ENCODE measurements at regions not wholly inside any gene's neighbourhood (a gene's known extent, or its start where the extent isn't known, plus 50 kb on each side); places are given as distances from the start of the nearest gene placed in this dataset.

DNA sequence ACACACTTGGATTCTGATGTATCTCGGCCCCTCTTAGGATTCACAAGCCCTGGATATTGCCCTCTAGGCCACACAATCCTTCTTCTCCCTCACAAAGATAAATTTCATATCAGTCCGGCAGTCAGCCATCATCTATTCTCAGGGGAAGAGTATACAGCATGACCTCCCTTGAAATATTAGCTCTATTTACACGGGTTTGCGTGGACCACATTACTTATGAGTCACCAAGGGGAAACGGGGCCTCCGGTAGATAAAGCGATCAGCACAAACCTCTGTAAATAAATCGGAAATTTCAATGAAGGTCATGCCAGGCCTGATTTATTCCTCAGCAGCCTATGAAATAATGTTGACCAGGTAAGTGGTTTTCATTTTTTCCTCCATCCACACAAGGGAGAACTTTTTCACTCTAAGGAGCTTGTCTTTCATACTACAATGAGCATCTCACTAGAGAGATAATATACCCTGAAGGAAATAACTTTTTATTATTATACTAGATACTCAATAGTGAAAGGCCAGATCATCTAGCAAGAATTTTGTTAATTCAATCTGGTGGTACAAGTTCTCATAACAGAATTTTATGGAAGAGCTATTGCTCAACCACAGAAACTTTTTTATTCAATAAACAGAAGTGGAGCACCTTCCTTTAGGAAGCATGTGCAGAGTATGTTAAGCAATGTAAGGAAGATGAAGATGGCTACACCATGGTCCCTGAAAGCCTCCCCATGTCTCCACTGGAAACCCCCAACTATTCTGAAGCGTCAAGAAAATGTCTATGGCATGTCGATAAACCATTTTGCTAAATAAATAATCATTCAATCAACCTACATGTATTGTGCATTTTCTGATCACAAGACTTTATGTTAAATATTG lies 125.2 kb upstream of the PIK3C3 start:
- no peak for DNase-seq

GRCh38 chr18:41828137-41828536 lies 126.9 kb upstream of the PIK3C3 start:
- DNase-seq = no peak

- no peak for DNase-seq
Measured at GRCh38 chr18:41820784-41821183, 134.2 kb upstream of the PIK3C3 start.

DNA sequence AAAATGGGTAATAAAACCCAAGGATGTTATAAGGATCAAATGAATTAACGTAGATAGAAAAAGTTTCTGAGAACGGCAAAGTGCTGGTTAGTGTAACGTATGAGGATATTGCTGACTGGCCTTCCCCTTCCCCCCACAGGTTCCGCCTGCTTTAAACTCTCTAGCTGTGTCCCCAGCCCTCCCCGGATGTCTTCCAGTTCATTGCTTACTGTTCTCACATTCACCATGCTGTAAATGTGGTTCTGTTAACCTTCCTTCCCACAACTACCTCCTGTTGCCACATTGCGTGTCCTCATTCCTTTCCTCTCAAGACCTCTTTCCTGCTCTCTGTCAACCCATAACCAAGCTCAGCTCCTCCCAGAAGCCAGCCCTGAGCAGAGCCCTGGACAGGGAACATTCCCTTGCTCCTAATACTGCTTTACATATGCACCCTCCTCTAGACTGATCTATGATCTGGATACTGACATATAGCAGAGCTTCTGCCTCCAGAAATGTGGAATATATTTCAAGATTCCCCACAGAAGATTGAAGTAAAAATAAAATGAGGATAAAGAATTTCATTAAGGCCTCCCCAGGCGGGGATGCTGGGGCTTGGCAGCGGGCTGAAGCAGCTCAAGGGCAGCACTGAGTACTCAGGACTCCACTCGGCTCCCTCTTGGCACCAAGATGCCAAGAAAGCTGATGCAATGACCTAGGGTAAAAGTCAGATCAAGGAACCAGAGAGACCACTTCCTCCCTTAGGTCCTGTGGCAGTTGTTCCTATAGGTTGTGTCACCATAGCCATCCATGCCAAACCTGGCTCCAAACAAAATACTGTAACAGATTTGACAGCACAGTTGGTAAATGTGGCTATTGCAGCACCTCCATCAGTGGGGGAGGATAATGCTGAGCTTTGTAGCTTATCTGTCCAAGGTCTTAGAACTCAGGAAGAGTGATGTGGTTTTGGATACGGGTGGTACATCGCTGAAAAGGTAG lies 136.4 kb upstream of the PIK3C3 start:
- no peak for DNase-seq

GRCh38 chr18:41814651-41815050 lies 140.4 kb upstream of the PIK3C3 start:
- DNase-seq = no peak

GRCh38 chr18:41809652-41810051 lies 145.4 kb upstream of the PIK3C3 start:
- no peak for DNase-seq

DNA sequence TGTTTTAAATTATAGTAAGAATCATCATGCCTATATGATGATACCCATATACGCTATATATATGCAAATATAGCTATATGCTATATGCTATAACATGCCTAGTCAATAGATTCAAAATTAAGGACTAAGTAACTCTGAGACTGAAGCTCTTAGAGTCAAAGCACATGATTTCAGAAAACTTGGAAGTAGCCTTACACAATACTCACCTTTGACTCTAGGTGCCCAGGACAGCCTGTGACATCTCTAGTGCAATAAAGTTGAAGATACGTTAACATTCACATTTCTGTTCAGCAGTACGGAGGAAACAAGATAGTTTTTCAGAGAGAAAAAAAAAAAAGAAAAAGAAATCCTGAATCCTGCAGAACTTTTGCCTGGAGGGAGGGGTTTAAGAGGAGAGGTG lies 149.7 kb upstream of the PIK3C3 start:
- no peak for DNase-seq

GRCh38 chr18:41798879-41799278 lies 156.2 kb upstream of the PIK3C3 start:
- DNase-seq = no peak

DNA sequence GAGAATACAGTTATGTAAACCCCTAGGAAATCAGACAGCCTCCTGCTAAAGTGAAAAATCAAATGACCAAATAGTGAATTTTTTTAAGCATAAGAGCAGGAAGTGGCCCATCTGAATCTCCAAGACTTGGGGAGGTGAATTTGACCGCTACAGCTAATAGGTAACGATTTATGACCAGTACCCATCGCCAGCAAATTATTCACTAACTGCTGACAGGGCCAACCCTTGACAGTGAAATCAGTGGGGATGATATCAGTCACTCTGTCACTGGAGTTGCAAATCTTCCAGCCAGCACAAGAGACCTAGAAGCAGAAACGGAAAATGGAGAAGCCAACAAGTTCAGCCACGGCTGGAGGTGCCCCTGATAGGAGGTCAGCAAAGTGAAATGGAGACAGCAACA lies 164.3 kb upstream of the PIK3C3 start:
- DNase-seq = no peak

DNA sequence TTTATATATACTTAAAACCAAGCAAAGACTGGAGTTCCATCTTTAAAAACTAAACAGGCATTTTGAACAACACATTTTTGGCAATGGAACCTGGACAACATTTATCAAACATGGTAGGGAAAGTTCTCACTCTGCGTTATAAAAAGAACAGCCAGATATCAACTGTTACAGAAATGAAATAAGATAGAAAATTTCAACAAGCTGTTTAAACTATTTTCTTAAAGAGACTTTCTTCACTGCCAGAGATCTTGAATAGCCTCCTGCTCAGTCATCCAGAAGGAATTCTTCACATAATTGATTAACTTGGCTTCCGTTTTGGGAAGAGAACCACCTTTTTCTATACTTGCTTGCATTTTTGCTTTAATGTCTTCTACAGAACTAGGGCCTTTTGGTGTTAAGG lies 166.0 kb upstream of the PIK3C3 start:
- DNase-seq = no peak

- DNase-seq = no peak
Measured at GRCh38 chr18:41783879-41784278, 171.2 kb upstream of the PIK3C3 start.

DNA sequence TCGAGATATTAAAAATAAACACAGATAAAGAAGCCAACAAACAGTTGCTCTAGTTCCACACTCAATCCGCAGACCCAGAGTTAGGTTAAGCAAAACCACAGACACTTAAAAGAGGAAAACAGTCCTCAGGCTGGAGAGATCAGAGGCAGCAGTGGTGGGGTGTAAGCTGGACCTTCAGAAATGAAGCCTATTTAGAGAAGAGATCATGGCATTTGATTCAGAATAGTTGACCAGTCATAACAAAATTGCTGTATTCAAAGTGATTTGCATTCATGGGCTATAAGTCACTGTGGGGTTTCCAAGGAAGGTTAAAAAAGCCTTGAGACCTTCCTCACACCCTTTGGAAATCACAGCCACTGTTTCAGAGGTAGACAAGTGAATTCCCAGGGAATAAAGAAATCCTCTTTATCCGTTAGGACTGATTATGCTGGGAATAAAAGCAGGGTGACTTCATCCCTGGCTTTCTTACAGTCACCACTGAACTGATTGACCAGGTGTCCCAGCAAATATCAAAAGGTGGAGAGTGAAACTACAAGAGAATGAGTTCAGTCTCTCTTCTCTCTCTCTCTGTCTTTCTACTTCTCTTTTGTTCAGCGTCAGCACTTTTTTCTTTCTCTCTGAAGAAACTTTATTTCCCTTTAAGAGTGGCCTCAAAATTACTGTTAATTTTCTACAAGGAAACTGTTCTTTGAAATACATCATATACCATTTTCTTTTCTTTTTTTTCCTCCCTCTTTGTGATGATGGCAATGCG lies 171.8 kb upstream of the PIK3C3 start:
- DNase-seq = no peak

GRCh38 chr18:41771973-41772372 lies 183.1 kb upstream of the PIK3C3 start:
- no peak for DNase-seq

DNA sequence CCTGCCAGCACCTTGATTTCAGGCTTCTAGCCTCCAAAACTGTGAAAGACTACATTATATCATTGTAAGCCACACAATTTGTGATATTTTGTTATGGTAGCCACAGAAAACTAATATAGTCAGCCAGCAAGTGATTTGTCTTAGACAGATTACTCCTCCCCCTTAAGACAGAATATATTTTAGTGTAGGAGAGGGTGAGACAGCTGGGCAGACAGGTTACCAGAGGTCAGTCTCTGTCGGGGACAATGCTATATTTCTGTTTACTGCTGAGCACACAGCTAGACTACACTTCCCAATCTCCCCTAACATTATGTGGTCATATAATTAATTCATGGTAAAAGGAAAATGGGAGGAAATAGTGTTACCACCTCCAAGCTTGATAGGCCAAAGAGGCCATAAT lies 185.8 kb upstream of the PIK3C3 start:
- no peak for DNase-seq

GRCh38 chr18:41768467-41768866 lies 186.6 kb upstream of the PIK3C3 start:
- no peak for DNase-seq

- DNase-seq = no peak
Measured at GRCh38 chr18:41767960-41768359, 187.1 kb upstream of the PIK3C3 start.

- DNase-seq = no peak
Measured at GRCh38 chr18:41765460-41765859, 189.6 kb upstream of the PIK3C3 start.

DNA sequence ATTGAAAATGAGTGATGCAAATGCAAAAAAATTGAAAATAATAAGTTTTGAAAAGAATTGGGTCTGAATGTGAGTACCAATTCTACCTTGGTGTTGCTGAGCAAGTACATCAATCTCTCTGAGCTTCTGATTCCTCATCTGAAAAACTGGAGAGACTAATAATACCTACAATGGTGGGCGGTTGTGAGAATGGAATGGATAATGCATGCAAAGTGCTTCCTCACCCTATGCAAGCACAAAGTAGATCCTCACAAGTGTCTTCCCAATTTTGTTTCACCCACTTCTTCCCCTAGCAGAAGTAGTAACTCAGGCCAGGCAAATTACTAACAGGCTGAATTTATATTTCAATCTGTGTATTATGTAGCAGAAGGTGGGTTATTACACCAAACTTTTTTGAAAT lies 191.7 kb upstream of the PIK3C3 start:
- DNase-seq = no peak

GRCh38 chr18:41761333-41762018 lies 193.6 kb upstream of the PIK3C3 start:
- DNase-seq = no peak

- DNase-seq = no peak
Measured at GRCh38 chr18:41758534-41758933, 196.5 kb upstream of the PIK3C3 start.

DNA sequence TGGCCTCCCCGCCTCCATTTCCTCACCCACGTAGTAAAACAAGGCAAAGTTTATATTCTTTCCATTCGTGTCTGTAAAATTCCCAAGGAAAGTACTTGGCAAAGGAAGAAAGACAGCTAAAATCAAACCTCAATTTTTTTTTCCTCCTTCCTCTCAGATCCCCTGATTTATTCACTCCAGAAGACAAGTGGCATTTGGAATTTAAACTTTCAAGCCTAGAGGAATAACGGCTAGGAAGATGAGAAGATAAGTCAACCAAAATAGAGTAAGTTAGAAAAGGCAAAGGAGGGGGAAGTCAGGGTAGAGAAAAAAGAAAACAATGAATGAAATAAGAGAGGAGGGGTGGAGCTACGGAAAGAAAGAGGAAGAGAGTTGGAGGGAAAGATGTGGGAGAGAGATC lies 198.9 kb upstream of the PIK3C3 start:
- DNase-seq = no peak

DNA sequence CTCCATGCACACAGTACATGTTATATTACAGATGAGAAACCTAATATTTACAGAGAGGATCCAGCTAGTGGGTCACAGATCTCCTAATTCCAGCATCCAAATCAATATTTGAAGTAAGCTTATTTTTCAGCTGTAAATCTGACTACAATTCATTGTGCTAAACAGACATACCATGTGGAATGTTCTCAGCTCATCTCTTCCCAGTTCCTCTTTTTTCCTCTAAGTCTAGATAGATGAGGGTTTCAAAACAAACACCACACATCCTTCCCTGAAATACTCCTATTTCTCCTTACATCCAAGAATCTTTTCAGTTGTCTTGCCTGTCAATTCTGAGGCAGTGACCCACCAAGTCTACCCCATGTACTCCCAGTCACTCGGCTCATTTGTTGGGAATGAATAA lies 200.7 kb upstream of the PIK3C3 start:
- no peak for DNase-seq

- no peak for DNase-seq
Measured at GRCh38 chr18:41753826-41754225, 201.2 kb upstream of the PIK3C3 start.

Measured in CD4-positive, alpha-beta T cell treated with Interleukin-17A for 4 hours (primary cell).